Sigmoid colon (tissue), 6 donors: ENCODE measurements at regions not wholly inside any gene's neighbourhood (a gene's known extent, or its start where the extent isn't known, plus 50 kb on each side); places are given as distances from the start of the nearest gene placed in this dataset.
A peak's percentile ranks its signal among the peaks of the same experiment; 100 is the strongest.
"Not testable (repeated sequence)": the region's sequence is repeated elsewhere in the genome, so short reads cannot be mapped to it uniquely, and the experiment has no call there.

Source experiments
- DNase-seq: peaks from one replicate; pipeline ENCODE4 v3.0.0-alpha.2; 2019
- H3K27ac ChIP-seq, 4 donors: fragments of 200-600 bp; sonication (generic); one replicate each; pipeline ENCODE4 v1.5.1; 2016 to 2019; ENCODE audit warnings: mild to moderate bottlenecking in 1 of 4
- H3K27me3 ChIP-seq, 3 donors: fragments of 200-600 bp; sonication (generic); one replicate each; pipeline ENCODE4 v1.5.1; 2019; ENCODE audit warnings: mild to moderate bottlenecking in 1 of 3
- H3K36me3 ChIP-seq, 4 donors: fragments of 200-600 bp; sonication (generic); one replicate each; pipeline ENCODE4 v1.5.1; 2016 to 2019
- H3K4me1 ChIP-seq, 4 donors: fragments of 200-600 bp; sonication (generic); one replicate each; pipeline ENCODE4 v1.5.1; 2017 to 2019
- H3K4me3 ChIP-seq, 4 donors: fragments of 200-600 bp; sonication (generic); one replicate each; pipeline ENCODE4 v1.5.1; 2017 to 2019; ENCODE audit warnings: mild to moderate bottlenecking in 2 of 4, moderate library complexity in 1 of 4
- H3K9me3 ChIP-seq, 4 donors: fragments of 200-600 bp in 3 of 4; sonication (generic) in 3 of 4; one replicate each; pipeline versions ENCODE4 v1.5.1 to v1.6.1; 2013 to 2019
- CTCF ChIP-seq, 4 experiments: fragments of 450-650 bp in 3 of 4; fragments of 200-600 bp in 1 of 4; IDR thresholded peaks; one replicate each; pipeline ENCODE4 v1.5.1; 2016 to 2019; ENCODE audit warnings: antibody characterized with exemption in 4 of 4, mild to moderate bottlenecking in 3 of 4, moderate library complexity in 2 of 4
- EP300 ChIP-seq, 4 donors: sonication (generic); formaldehyde crosslinking; IDR thresholded peaks; one replicate each; pipeline ENCODE4 v1.6.1; 2017; ENCODE audit warnings: antibody characterized with exemption in 4 of 4
- POLR2A ChIP-seq, 2 donors: fragments of 450-650 bp; IDR thresholded peaks; one replicate each; pipeline ENCODE4 v1.6.1; 2016; ENCODE audit warnings: antibody characterized with exemption in 2 of 2, mild to moderate bottlenecking in 2 of 2, moderate library complexity in 2 of 2
- POLR2AphosphoS5 ChIP-seq, 4 donors: sonication (generic); formaldehyde crosslinking; IDR thresholded peaks; one replicate each; pipeline ENCODE4 v1.6.1; 2017; ENCODE audit warnings: antibody characterized with exemption in 4 of 4
- WGBS, 2 donors: extraction: QIAGEN DNeasy Blood & Tissue Kit; methylation state at CpG; one replicate each; pipeline ENCODE4 v1.1.7; 2013; 5-methylcytosine and 5-hydroxymethylcytosine counted together
- intact Hi-C: fragments of 100-400 bp; cut with DNase I; formaldehyde crosslinking; loops from one replicate; pipeline ENCODE4 v1.15.1; 2023
- donor health status: healthy with polysubstance abuse.
- donor health status: healthy.

DNA sequence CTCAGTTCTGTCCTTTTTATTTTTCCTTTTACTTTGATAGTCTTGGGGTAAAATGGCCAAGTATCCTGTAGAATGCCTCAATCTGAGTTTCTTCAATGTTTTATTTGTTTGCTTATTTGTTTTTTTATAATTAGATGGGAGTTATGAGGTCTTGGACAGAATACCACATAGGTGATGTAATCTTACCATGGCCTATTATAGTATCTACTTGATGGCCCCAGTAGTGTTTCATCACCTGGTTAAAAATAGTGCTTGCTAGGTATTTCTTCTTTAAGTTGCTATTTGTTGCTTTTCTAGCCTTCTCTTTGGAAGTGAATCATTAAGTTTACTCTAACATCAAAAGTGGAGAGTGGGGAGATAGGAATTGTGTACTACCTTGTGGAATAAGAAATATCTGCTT is 1020.0 kb upstream of the KCND2 start:
- H3K27ac ChIP-seq: no peak overlapping the region
- H3K36me3 ChIP-seq: no peaks in the 10 kb centered on the region
- intact Hi-C loops: no loop called here
- no peaks in the 10 kb centered on the region for H3K27me3 ChIP-seq
- H3K9me3 ChIP-seq: no peaks in the 10 kb centered on the region
- TF ChIP-seq POLR2AphosphoS5 (IDR thresholded peaks at IDR 0.05) (no peak), EP300 (IDR thresholded peaks at IDR 0.05) (no peak), CTCF (IDR thresholded peaks at IDR 0.05) (no peak), POLR2A (IDR thresholded peaks at IDR 0.05) (no peak)
- H3K4me1 ChIP-seq: no peaks in the 10 kb centered on the region
- no peak overlapping the region for H3K4me3 ChIP-seq
- no peak for DNase-seq

GRCh38 chr7:119254742-119255141 is 1018.2 kb upstream of the KCND2 start:
- DNase-seq: no peak
- Histone ChIP-seq H3K36me3 (no peaks in the 10 kb centered on the region), H3K27ac (no peak overlapping the region), H3K4me1 (no peaks in the 10 kb centered on the region), H3K9me3 (no peaks in the 10 kb centered on the region), H3K27me3 (no peaks in the 10 kb centered on the region), H3K4me3 (no peak overlapping the region)
- intact Hi-C loops: no loop called here
- TF ChIP-seq EP300 (IDR thresholded peaks at IDR 0.05): no peak
- no peak for TF ChIP-seq CTCF (IDR thresholded peaks at IDR 0.05)
- TF ChIP-seq POLR2A (IDR thresholded peaks at IDR 0.05): no peak
- TF ChIP-seq POLR2AphosphoS5 (IDR thresholded peaks at IDR 0.05): no peak

GRCh38 chr7:119256001-119256400 is 1017.0 kb upstream of the KCND2 start:
- H3K27ac ChIP-seq: no peak overlapping the region
- no peaks in the 10 kb centered on the region for H3K4me1 ChIP-seq
- H3K4me3 ChIP-seq: no peak overlapping the region
- DNase-seq: no peak
- TF ChIP-seq POLR2AphosphoS5 (IDR thresholded peaks at IDR 0.05) (no peak), POLR2A (IDR thresholded peaks at IDR 0.05) (no peak), CTCF (IDR thresholded peaks at IDR 0.05) (no peak), EP300 (IDR thresholded peaks at IDR 0.05) (no peak)
- intact Hi-C loops: no loop called here
- H3K9me3 ChIP-seq: no peaks in the 10 kb centered on the region
- H3K27me3 ChIP-seq: no peaks in the 10 kb centered on the region
- H3K36me3 ChIP-seq: no peaks in the 10 kb centered on the region

DNA sequence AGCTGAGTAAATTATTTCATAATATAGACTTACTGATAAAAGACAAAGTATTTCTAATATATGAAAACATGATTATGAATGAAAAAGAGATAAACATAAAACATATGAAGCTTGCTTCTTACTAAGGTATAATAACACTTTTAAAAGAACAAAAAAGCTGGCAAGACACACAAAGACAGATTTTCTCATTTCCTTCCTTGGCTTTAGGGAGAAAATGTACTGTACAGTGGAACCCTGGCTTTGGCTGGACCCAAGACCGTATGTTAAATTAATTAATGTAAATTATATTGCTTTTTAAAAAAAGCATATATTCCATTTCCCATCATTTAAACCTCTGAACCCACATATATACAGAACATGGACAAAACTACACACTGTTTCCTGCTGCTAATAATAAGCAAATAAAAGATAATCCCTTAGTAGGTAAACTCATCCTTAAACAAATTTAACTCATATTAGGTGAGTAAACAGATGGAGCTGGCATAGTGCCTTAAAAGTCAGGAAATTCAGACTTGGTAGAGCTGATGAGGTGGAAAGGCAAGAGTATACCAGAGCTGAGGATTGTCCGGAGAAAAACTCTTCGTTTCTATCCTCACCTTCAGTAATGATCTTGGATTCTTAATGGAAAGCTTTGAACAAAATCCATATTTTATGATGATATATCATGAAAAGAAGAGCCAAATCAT is 1016.4 kb upstream of the KCND2 start:
- Histone ChIP-seq H3K27ac (no peak overlapping the region), H3K9me3 (no peaks in the 10 kb centered on the region), H3K36me3 (no peaks in the 10 kb centered on the region), H3K4me1 (no peaks in the 10 kb centered on the region), H3K27me3 (no peaks in the 10 kb centered on the region), H3K4me3 (no peak overlapping the region)
- TF ChIP-seq POLR2A (IDR thresholded peaks at IDR 0.05): no peak
- intact Hi-C loops: no loop called here
- WGBS, 2 donors: 73 to 86% methylated on average over 3 of the region's 3 CpGs
- no peak for DNase-seq

DNA sequence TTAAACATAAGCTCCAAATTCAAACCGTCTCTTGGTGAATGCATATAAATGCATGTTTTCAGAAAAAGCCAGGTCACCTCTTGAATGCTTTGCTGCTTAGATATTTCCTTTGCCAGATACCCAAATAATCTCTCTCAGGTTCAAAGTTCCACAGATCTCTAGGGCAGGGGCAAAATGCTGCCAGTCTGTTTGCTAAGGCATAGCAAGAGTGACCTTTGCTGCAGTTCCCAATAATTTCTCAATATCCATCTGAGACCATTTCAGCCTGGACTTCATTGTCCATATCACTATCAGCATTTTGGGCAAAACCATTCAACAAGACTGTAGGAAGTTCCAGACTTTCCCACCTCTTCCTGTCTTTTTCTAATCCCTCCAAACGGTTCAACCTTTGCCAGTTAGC is 1006.2 kb upstream of the KCND2 start:
- H3K36me3 ChIP-seq, H3K4me3 ChIP-seq, intact Hi-C loops, H3K9me3 ChIP-seq, H3K27me3 ChIP-seq, H3K4me1 ChIP-seq, H3K27ac ChIP-seq, DNase-seq: not testable (repeated sequence)
- 73 to 76% methylated on average over 2 of the region's 2 CpGs for WGBS, 2 donors

- no peak for TF ChIP-seq EP300 (IDR thresholded peaks at IDR 0.05)
- peak in 3 of 4 experiments; percentile 13 to 63 (median 30) for TF ChIP-seq CTCF (IDR thresholded peaks at IDR 0.05)
- Histone ChIP-seq H3K27me3 (no peaks in the 10 kb centered on the region), H3K36me3 (no peaks in the 10 kb centered on the region), H3K27ac (no peak overlapping the region), H3K9me3 (no peaks in the 10 kb centered on the region), H3K4me3 (no peak overlapping the region), H3K4me1 (no peaks in the 10 kb centered on the region)
- 19 to 21% methylated on average over 7 of the region's 7 CpGs for WGBS, 2 donors
- peak; percentile 57 for DNase-seq
- intact Hi-C loops: loop anchor here (10.0 kb wide), 1 partner anchor 1295 kb away; no protein-coding TSS in a partner anchor
Measured at GRCh38 chr7:119270045-119270464, 1002.9 kb upstream of the KCND2 start.
